ENCODE measurements at regions not wholly inside any gene's neighbourhood (a gene's known extent, or its start where the extent isn't known, plus 50 kb on each side); places are given as distances from the start of the nearest gene placed in this dataset.
"Not testable (repeated sequence)": the region's sequence is repeated elsewhere in the genome, so short reads cannot be mapped to it uniquely, and the experiment has no call there.

- DNase-seq (ENCODE audit: low read depth in 2 of 3, low spot score in 2 of 3), result no peak
These were observed 51.3 kb upstream of the SUB1 start for GRCh38 chr5:32534041-32534440.

GRCh38 chr5:32531885-32532520 is 53.4 kb upstream of the SUB1 start:
- DNase-seq (ENCODE audit: low read depth in 2 of 3, low spot score in 2 of 3), result peak in 1 of 3 donors; percentile 38

- not testable (repeated sequence) for DNase-seq (ENCODE audit: low read depth in 2 of 3, low spot score in 2 of 3)
These were observed 58.0 kb upstream of the SUB1 start for GRCh38 chr5:32527321-32527720.

DNA sequence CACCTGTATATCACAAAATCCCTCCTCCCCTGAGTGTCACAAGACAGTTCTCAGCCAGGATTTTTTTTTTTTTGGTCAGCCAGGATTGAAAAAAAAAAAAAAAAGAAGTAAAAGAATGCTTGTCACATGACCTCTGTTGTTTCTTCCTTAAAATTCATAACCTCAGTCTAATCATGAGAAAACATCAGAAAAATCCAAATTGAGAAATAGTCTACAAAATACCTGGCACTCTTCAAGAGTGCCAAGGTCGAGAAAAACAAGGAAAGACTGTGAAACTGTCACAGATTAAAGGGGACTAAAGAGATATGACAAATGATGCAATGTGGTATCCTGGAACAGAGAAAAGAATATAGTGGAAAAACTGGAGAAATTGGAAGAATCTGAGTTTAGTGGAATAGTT is 58.5 kb upstream of the SUB1 start:
- DNase-seq (ENCODE audit: low read depth in 2 of 3, low spot score in 2 of 3), result peak in 1 of 3 donors; percentile 32

GRCh38 chr5:32523625-32524024 is 61.7 kb upstream of the SUB1 start:
- no peak for DNase-seq (ENCODE audit: low read depth in 2 of 3, low spot score in 2 of 3)

DNA sequence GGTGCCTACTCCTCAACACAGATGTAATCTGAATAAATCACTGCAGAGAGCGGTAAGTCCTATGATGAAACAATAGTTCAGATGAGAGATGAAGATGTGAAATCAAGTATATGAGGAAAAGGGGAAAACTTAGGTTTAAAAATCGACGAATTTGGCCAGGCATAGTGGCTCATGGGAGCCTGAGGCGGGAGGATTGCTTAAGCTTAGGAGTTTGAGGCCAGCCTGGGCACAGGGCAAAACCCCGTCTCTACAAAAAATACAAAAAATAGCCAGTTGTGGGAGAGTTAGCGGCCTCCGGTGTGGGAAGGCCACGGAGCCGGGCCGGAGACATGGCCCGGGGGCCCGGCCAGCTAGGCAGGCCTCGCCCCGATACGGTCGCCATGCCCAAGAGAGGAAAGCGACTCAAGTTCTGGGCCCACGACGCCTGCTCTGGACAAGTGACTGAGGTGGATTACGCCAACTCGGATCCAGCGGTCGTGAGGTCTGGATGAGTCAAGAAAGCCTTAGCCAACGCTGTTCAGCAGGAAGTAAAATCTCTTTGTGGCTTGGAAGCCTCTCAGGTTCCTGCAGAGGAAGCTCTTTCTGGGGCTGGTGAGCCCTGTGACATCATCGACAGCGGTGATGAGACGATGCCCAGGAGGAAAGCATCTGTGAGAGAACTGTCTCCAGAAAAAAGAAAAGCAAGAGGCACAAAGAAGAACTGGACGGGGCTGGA is 62.8 kb upstream of the SUB1 start:
- DNase-seq (ENCODE audit: low read depth in 2 of 3, low spot score in 2 of 3), result peak in 2 of 3 donors; percentile 57 to 80

DNA sequence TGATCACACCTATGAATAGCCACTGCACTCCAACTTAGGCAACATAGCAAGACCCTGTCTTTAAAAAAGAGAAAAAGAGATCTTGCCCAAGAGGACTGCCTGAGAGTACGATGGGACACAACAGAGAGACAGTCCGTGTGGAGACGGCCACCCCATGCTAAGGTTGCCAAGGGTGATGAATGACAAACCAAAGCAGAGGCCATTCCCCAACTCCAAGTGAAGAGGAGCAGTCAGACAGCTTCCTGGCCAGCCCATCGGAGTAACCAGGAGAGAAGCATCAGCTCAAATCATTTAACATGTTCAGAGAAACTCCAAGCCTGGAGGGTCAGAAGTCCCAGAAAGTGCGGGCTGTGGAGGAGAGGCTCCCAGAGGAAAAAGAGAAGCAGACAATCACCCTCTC is 63.9 kb upstream of the SUB1 start:
- DNase-seq (ENCODE audit: low read depth in 2 of 3, low spot score in 2 of 3), result no peak

DNA sequence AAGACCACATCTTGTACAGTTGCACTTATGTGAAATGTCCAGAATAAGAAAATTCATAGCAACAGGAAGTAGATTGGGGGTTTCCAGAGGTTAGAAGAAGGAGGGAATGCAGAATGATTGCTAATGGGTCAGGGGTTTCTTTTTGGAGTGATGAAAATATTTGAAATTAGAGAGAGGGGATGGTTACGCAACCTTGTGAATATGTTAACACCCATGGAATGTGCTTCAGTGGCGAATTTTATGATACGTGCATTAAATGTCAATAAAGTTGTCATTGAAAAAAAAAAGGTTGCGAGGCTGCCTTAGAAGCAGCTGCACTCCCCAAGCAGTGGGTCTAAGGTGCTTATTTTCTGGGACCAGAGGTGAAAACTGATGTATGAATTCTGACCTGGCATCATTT is 64.4 kb upstream of the SUB1 start:
- DNase-seq (ENCODE audit: low read depth in 2 of 3, low spot score in 2 of 3), result no peak

GRCh38 chr5:32520356-32520755 is 65.0 kb upstream of the SUB1 start:
- no peak for DNase-seq (ENCODE audit: low read depth in 2 of 3, low spot score in 2 of 3)

DNA sequence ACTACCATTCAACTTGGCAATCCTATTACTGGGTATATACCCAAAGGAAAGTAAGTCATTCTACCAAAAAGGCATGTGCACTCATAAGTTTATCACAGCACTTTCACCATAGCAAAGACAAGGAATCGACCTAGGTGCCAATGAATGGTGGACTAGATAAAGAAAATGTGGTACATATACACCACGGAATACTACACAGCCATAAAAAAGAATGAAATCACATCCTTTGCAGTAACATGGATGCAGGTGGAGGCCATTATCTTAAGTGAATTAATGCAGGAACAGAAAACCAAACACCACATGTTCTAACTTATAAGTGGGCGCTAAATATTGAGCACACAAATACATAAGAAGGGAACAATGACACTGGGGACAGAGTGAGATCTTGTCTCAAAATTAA is 65.8 kb upstream of the SUB1 start:
- DNase-seq (ENCODE audit: low read depth in 2 of 3, low spot score in 2 of 3), result no peak

- no peak for DNase-seq (ENCODE audit: low read depth in 2 of 3, low spot score in 2 of 3)
These were observed 70.3 kb upstream of the ZFR start for GRCh38 chr5:32514806-32515205.

GRCh38 chr5:32512926-32513325 is 68.4 kb upstream of the ZFR start:
- DNase-seq (ENCODE audit: low read depth in 2 of 3, low spot score in 2 of 3), result no peak

DNA sequence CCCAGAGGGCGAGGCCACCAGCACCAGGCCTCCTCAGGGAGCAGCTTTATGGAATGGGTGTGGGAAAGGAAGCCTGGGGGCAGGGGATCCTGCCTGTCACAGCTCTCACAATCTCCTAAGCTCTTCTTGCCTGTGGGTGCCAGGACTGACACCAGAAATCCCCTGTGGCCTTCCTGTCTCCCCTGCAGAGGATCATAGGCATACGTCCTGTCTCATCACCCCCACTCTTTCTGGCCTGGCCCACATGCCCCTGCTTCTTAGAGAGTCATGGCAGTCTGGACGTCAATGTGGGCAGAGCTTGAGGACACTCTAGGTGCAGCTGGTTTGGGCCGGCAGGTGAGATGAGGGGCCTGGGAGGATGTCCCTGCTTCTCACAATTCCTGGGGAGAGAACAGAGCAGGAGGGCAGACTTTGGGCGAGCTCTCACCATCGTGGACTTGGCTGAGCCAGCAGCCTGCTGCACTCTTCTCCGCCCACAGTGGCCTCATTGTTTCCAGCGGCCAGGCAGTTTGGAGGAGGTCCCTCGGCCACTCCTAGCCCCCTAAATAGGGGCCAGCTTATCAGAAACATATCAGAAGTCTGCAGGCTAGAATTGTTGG is 67.3 kb upstream of the ZFR start:
- no peak for DNase-seq (ENCODE audit: low read depth in 2 of 3, low spot score in 2 of 3)

GRCh38 chr5:32510860-32511259 is 66.3 kb upstream of the ZFR start:
- no peak for DNase-seq (ENCODE audit: low read depth in 2 of 3, low spot score in 2 of 3)

GRCh38 chr5:32508806-32509805 is 64.6 kb upstream of the ZFR start:
- no peak for DNase-seq (ENCODE audit: low read depth in 2 of 3, low spot score in 2 of 3)

- DNase-seq (ENCODE audit: low read depth in 2 of 3, low spot score in 2 of 3), result no peak
These were observed 63.3 kb upstream of the ZFR start for GRCh38 chr5:32507738-32508434.

DNA sequence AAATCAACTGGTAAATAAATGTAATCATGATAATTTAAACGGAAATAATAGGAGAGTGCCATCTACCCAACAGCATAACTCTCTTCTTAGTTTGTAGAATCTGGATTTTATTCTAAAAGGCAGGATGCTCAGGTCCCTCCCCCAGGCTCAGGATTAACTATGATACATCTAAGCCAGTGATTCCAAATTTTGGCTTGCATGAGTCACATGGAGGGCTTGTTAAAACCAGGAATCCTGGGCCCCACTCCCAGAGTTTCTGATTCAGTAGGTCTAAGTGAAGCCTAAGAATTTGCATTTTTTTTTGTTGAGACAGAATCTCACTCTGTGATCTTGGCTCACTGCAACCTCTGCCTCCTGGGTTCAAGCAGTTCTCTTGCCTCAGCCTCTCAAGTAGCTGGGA is 62.3 kb upstream of the ZFR start:
- DNase-seq (ENCODE audit: low read depth in 2 of 3, low spot score in 2 of 3), result no peak

DNA sequence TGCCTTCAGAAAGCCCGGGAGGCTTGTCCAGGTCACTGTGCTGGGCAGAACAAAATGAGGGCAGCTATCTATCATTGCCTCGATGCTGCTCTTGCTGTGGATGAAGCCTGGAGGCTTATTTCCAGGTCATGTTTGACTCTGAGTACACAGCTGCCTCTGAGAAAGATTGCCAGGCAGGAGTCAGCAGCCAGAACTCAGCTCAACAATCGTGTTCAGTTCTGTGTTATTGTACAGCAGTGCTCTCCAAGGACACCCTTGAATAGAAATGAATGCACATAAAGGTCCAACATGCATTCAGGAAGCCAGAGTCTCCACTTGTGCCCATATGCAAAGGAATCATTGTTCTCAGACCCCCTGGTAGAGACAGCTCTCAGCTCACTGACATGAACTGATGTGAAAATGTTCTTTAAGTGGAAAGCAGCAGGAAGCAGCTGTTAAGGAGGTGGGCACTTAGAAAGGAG is 61.7 kb upstream of the ZFR start:
- DNase-seq (ENCODE audit: low read depth in 2 of 3, low spot score in 2 of 3), result no peak

- DNase-seq (ENCODE audit: low read depth in 2 of 3, low spot score in 2 of 3), result no peak
These were observed 61.2 kb upstream of the ZFR start for GRCh38 chr5:32505756-32506155.

DNA sequence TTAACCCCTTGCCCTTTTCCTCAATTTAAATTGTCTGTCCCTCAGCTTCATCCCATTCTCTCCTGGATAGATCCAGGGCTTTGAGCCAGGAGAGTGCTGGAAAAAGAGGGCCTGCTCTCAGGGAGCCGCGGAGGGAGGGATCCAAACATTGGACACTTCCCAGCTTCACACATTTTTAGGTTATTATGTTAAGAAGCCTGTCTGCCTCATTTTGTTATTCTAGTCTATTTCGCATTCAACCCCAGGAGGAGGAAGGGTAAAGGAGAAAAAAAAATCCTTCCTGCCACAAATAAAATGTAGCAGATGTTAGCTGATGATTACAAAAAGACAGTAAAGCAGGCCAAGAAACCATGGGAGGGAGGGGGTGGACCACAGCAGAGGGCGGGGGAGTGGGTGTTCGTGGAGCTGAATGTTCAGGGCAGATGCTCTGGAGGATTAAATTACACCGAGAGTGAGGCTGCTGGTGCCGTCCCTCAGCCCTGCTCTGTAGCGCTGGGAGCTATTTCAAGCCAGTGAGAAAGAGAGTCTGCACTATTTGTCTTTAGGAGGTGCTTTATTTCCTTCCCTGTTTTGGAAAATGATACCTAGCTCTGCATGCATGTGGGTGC is 60.6 kb upstream of the ZFR start:
- peak in 2 of 3 donors; percentile 88 to 95 for DNase-seq (ENCODE audit: low read depth in 2 of 3, low spot score in 2 of 3)

Measured in hematopoietic multipotent progenitor cell (in vitro differentiated cells).